ENCODE measurements at regions not wholly inside any gene's neighbourhood (a gene's known extent, or its start where the extent isn't known, plus 50 kb on each side); places are given as distances from the start of the nearest gene placed in this dataset.

DNA sequence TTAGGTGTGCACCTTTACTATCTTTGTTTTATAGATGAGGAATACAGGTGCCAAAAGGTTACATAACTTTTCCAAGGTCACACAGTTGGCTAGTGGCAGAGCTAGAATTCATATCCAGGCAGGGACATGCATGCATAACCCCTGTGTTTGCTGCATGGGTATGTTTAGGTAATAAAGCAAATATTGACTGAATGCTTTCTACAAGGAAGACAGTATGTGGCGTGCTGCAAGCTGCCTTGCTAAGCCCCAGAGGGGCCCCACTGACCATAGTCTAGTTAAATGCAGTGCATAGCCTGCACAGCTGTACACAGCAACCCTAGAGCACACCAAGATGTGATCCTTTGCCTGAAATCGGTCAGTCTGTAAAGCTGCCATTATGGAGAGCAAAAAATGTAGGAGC, 320.5 kb upstream of the IGFBP7 start:
- H3K4me1 ChIP-seq (ENCODE audit: low read depth) = no peaks in the 10 kb centered on the region
- no peak for ATAC-seq
- no peaks in the 10 kb centered on the region for H3K36me3 ChIP-seq (ENCODE audit: low read depth)
- no peaks in the 10 kb centered on the region for H3K9me3 ChIP-seq
- intact Hi-C loops (cut with DNase I, micrococcal nuclease) = no loop called here
- TF ChIP-seq, protein P1, sequence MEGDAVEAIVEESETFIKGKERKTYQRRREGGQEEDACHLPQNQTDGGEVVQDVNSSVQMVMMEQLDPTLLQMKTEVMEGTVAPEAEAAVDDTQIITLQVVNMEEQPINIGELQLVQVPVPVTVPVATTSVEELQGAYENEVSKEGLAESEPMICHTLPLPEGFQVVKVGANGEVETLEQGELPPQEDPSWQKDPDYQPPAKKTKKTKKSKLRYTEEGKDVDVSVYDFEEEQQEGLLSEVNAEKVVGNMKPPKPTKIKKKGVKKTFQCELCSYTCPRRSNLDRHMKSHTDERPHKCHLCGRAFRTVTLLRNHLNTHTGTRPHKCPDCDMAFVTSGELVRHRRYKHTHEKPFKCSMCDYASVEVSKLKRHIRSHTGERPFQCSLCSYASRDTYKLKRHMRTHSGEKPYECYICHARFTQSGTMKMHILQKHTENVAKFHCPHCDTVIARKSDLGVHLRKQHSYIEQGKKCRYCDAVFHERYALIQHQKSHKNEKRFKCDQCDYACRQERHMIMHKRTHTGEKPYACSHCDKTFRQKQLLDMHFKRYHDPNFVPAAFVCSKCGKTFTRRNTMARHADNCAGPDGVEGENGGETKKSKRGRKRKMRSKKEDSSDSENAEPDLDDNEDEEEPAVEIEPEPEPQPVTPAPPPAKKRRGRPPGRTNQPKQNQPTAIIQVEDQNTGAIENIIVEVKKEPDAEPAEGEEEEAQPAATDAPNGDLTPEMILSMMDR (IDR thresholded peaks at IDR 0.05) = no peak
- no peak overlapping the region for H3K4me3 ChIP-seq
- no peak for DNase-seq

DNA sequence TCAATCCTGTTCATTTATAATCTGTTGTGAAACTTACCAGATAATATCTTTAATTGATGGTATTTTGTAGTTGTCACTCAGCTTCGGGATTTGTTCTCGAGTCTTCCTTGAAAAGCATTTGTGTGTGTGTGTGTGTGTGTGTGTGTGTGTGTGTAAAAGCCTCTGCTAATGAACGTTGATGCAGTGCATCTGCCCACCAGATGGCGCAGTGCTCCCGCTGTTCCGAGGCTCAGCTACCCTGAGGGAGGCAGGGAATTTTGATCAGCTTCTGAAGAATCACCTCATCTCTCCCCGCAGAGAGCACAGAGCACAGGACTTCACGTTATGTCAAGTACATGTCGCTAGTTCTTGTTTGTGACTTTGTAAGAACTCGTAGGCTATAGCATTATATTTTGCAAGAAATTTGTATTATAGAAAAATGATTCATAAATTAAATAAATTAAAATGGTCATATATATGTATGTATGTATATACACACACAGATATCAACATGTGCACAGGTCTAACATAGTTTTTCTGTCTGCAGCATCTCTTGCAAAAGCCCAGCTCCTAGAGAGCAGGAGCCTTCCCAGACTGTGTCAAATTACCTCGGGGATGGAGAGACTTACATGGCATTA, 316.7 kb upstream of the IGFBP7 start:
- DNase-seq = peak; percentile 50 to 77 (median 75)
- no peaks in the 10 kb centered on the region for H3K36me3 ChIP-seq (ENCODE audit: low read depth)
- ATAC-seq = peak; percentile 79
- intact Hi-C loops (cut with DNase I, micrococcal nuclease) = loop anchor here in 1 of 2 donors (10.0 kb wide), 1 partner anchor 262 kb away; no protein-coding TSS in a partner anchor
- TF ChIP-seq, protein P1 (IDR thresholded peaks at IDR 0.05) = peak; percentile 24
- H3K9me3 ChIP-seq = no peaks in the 10 kb centered on the region
- H3K4me1 ChIP-seq (ENCODE audit: low read depth) = no peaks in the 10 kb centered on the region
- no peak overlapping the region for H3K4me3 ChIP-seq

DNA sequence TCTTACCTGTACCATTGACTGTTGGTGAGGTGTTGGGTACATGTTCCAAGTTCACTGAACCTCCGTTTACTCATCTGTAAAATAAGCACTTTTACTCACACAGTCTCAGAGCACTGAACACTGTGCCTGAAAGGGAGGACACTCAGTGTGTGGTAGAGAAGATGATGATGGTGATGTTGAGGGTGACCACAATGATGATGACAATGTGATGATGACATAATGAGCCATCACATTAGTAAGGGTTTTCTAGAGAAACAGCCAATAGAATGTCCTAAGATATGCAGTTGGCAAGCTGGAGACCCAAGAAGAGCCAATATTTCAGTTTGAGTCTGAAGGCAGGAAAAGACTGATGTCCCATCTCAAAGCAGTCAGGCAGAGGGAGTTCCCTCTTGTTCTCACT, 315.4 kb upstream of the IGFBP7 start:
- intact Hi-C loops (cut with DNase I, micrococcal nuclease) = loop anchor here in 1 of 2 donors (10.0 kb wide), 1 partner anchor 261 kb away; no protein-coding TSS in a partner anchor
- Histone ChIP-seq H3K4me3 (no peak overlapping the region), H3K36me3 (ENCODE audit: low read depth) (no peaks in the 10 kb centered on the region), H3K9me3 (no peaks in the 10 kb centered on the region), H3K4me1 (ENCODE audit: low read depth) (no peaks in the 10 kb centered on the region)
- TF ChIP-seq, protein P1 (IDR thresholded peaks at IDR 0.05) = no peak
- ATAC-seq = no peak
- no peak for DNase-seq

DNA sequence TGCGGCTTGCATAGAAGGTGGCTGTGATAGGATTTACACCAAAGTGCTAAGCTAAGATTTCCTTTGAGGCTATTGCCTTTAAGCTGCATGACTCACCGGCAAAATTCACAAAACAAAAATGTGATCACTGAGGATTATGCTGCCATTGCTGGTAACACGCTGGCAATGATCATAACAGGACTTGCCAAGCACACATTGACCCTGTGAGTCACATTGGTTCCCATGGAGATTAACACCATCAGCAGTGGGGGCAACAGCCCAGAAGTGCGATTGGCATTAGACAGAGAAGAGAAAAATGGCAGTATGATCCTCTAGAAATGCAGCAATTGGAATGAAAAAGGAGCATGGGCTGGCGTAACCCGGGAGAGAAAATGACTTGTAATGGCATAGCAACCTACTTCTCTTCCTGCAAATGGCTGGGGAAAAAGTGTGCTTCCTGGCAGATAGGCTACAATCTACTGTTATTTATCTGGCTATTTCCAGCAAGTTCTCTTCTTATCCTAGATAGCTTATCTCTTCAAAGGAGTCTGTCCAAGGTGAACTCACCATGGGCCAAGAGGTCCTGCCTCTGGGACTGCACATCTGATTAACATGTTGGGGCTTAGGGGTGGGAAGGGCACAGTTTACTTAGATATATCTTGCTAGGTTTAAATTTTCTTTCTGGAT, 314.2 kb upstream of the IGFBP7 start:
- DNase-seq (no peak), ATAC-seq (no peak)
- no peaks in the 10 kb centered on the region for H3K36me3 ChIP-seq (ENCODE audit: low read depth)
- no peak overlapping the region for H3K4me3 ChIP-seq
- H3K9me3 ChIP-seq = no peaks in the 10 kb centered on the region
- intact Hi-C loops (cut with DNase I, micrococcal nuclease) = loop anchor here in 1 of 2 donors (10.0 kb wide), 1 partner anchor 260 kb away; no protein-coding TSS in a partner anchor
- TF ChIP-seq, protein P1 (IDR thresholded peaks at IDR 0.05) = no peak
- no peaks in the 10 kb centered on the region for H3K4me1 ChIP-seq (ENCODE audit: low read depth)

DNA sequence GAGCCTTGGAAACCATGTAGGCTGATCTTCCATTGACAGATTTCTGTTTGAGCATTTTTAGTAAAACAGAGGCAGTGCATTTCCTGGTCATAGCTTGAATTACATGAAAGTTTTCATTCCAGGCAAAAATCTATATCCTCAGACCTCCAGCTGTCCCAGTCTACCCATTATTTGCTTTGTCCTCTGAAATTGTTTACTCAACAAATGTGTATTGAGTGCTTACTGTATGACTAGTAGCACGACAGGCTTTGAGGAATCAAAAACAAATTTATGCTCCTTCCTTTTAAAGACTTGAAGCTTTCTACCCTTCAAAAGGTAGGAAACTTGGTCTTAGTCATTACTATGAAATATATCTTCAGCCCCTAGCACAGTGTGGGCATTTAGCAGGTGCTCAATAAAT, 307.9 kb upstream of the IGFBP7 start:
- TF ChIP-seq, protein P1 (IDR thresholded peaks at IDR 0.05) = no peak
- no peak for DNase-seq
- no peaks in the 10 kb centered on the region for H3K4me1 ChIP-seq (ENCODE audit: low read depth)
- ATAC-seq = no peak
- no peaks in the 10 kb centered on the region for H3K9me3 ChIP-seq
- H3K4me3 ChIP-seq = no peak overlapping the region
- intact Hi-C loops (cut with DNase I, micrococcal nuclease) = no loop called here
- no peaks in the 10 kb centered on the region for H3K36me3 ChIP-seq (ENCODE audit: low read depth)

All from mucosa of descending colon (tissue), 3 donors.